ENCODE measurements at regions not wholly inside any gene's neighbourhood (a gene's known extent, or its start where the extent isn't known, plus 50 kb on each side); places are given as distances from the start of the nearest gene placed in this dataset.
"Not testable (repeated sequence)": the region's sequence is repeated elsewhere in the genome, so short reads cannot be mapped to it uniquely, and the experiment has no call there.

DNA sequence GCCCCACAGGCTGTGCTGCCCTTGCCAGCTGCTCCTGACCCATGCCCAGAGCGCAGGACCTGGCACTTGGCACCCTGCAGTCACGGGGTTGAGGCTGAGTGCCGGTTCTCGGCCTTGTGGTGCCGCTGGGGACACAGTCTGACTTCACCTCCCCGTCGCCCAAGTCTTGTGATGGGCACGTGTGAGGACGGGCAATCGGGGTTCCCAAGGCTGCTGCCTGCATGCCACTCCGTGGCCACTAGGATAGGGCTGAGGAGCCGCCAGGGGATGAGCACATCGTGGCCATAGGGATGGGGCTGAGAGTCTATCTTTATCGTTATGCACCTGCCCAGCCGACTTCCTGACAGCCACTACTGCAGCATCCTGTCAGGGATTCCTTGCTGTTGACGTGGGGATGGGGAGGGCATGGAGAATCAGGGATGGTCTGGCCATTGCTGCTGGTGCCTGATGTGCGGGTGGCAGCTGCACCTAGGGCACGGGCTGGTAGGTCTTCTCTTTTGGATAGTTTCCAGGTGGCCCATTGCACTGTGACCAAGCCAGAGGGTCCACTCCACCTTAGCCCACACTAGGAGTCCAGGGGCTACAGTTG lies 243.5 kb downstream of the FOXD4L6 start:
- DNase-seq: not testable (repeated sequence)

DNA sequence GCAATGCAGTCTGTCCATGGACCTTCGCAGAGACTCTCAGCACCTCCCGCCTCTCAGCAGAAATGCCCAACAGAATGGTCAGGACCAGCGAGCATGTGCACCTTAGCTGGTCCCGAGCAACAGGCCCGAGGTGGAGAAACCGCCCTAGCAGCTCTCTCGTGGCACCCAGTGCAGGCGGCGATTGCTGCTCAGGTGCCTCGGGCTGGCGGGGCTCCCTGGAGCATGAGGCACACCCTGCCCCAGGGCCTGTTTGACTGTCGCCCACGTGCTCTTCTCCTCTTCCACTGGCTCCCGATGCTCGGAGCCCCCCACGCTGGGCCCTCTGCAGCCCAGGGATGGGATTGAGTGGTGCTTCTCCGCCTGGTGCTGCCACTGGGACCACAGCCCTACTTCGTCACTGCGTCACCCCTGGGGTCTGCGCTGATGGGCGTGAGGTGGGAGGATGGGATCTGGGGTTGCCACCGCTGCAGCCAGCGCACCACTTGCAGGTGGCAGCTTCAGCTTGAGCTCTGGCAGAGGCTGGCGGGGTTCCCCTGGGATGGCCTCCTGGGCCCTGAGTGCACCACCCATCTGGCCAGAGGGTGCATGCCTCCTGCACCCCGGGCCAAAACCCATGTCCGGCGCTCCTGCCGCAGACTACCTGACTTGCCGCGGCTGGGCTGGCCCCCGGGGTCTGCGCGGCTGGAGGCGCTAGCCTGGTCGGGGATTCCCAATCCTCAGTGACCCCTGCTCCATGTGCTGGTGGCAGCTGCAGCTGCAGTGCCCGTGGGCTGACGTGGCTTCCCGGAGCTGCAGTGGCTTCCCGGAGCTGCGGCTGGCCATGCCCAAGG lies 244.2 kb downstream of the FOXD4L6 start:
- no peak for DNase-seq

DNA sequence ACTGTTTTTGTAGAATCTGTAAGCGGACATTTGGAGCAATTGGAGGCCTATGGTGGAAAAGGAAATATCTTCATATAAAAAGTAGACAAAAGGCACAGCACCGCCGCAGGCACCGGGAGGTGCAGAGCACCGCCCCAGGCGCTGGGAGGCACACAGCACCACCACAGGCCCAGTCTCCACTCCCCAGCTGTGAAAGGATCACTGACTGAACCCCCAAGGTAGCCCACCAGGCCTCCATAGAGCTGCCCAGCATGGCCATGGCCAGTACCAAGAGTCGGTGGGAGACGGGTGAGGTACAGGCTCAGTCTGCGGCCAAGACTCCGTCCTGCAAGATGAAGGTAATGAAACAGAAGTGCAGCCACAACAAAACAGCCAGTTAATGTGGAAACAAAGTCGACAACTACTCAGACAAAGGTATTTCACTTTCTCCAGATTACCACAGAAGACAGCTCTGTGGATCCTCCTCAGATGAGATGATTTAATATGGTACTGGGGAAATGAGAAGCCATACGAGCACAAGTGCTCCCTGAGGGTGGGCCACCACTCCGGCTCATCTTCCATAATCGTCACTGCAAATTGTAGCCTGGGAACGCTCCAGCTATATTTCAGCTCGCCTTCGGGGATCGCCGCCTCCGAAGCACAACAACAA lies 244.9 kb downstream of the FOXD4L6 start:
- not testable (repeated sequence) for DNase-seq

DNA sequence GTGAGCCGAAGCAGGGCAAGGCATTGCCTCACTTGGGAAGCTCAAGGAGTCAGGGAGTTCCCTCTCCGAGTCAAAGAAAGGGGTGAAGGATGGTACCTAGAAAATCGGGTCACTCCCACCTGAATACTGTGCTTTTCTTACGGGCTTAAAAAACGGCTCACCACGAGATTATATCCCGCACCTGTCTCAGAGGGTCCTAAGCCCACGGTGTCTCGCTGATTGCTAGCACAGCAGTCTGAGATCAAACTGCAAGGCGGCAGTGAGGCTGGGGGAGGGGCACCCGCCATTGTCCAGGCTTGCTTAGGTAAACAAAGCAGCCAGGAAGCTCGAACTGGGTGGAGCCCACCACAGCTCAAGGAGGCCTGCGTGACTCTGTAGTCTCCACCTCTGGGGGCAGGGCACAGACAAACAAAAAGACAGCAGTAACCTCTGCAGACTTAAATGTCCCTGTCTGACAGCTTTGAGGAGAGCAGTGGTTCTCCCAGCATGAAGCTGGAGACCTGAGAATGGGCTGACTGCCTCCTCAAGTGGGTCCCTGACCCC lies 254.7 kb downstream of the FOXD4L6 start:
- not testable (repeated sequence) for DNase-seq

DNA sequence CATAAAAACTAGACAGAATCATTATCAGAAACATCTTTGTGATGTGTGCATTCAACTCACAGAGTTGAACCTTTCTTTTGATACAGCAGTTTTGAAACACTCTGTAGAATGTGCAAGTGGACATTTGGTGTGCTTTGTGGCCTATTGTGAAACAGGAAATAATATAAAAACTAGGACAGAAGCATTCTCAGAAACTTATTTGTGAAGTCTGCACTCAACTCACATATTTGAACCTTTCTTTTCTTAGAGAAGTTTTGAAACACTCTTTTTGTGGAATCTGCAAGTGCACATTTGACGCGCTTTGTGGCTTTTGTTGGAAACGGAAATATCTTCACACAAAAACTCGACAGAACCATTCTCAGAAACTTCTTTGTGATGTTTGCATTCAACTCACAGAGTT lies 260.0 kb downstream of the FOXD4L6 start:
- not testable (repeated sequence) for DNase-seq
